LNCAP (cell line): ENCODE measurements at regions not wholly inside any gene's neighbourhood (a gene's known extent, or its start where the extent isn't known, plus 50 kb on each side); places are given as distances from the start of the nearest gene placed in this dataset.

ENCODE experiments used
- CTCF ChIP-seq: fragments of 450-650 bp; IDR thresholded peaks from 2 replicates; pipeline ENCODE4 v1.5.1; 2017; ENCODE audit warnings: mild to moderate bottlenecking

GRCh38 chr18:5693699-5694294 lies 150.0 kb upstream of the EPB41L3 start:
- no peak for TF ChIP-seq CTCF

- TF ChIP-seq CTCF: no peak
Measured at GRCh38 chr18:5678779-5679406, 135.1 kb upstream of the EPB41L3 start.

GRCh38 chr18:5678278-5678677 lies 134.5 kb upstream of the EPB41L3 start:
- TF ChIP-seq CTCF: no peak

GRCh38 chr18:5673616-5674015 lies 129.8 kb upstream of the EPB41L3 start:
- TF ChIP-seq CTCF: no peak

GRCh38 chr18:5669585-5669984 lies 125.8 kb upstream of the EPB41L3 start:
- TF ChIP-seq CTCF: no peak

GRCh38 chr18:5668087-5668715 lies 124.4 kb upstream of the EPB41L3 start:
- no peak for TF ChIP-seq CTCF

- no peak for TF ChIP-seq CTCF
Measured at GRCh38 chr18:5667356-5667755, 123.6 kb upstream of the EPB41L3 start.
